ENCODE measurements at regions not wholly inside any gene's neighbourhood (a gene's known extent, or its start where the extent isn't known, plus 50 kb on each side); places are given as distances from the start of the nearest gene placed in this dataset.

GRCh38 chr10:91711885-91712680, 79.2 kb upstream of the PPP1R3C start:
- no peak for TF ChIP-seq EP300 (IDR thresholded peaks at IDR 0.05)
- no peak for TF ChIP-seq POLR2AphosphoS5 (IDR thresholded peaks at IDR 0.05)
- no peak for TF ChIP-seq POLR2A (IDR thresholded peaks at IDR 0.05; ENCODE audit: low read depth)
- TF ChIP-seq CTCF (IDR thresholded peaks at IDR 0.05), result no peak
